ENCODE measurements at regions not wholly inside any gene's neighbourhood (a gene's known extent, or its start where the extent isn't known, plus 50 kb on each side); places are given as distances from the start of the nearest gene placed in this dataset.
A peak's percentile ranks its signal among the peaks of the same experiment; 100 is the strongest.
"Not testable (repeated sequence)": the region's sequence is repeated elsewhere in the genome, so short reads cannot be mapped to it uniquely, and the experiment has no call there.

GRCh38 chr14:90458536-90458935 is 61.7 kb downstream of the CALM1 start:
- DNase-seq (ENCODE audit: low read depth in 2 of 2) = no peak

GRCh38 chr14:90460136-90460535 is 63.3 kb downstream of the CALM1 start:
- no peak for DNase-seq (ENCODE audit: low read depth in 2 of 2)

- DNase-seq (ENCODE audit: low read depth in 2 of 2) = no peak
Observed at GRCh38 chr14:90461425-90461824, 64.6 kb downstream of the CALM1 start.

- no peak for DNase-seq (ENCODE audit: low read depth in 2 of 2)
Observed at GRCh38 chr14:90464481-90464880, 67.7 kb downstream of the CALM1 start.

GRCh38 chr14:90467501-90467900 is 70.7 kb downstream of the CALM1 start:
- DNase-seq (ENCODE audit: low read depth in 2 of 2) = no peak

- DNase-seq (ENCODE audit: low read depth in 2 of 2) = not testable (repeated sequence)
Observed at GRCh38 chr14:90469416-90469815, 72.6 kb downstream of the CALM1 start.

GRCh38 chr14:90472632-90473031 is 75.8 kb downstream of the CALM1 start:
- DNase-seq (ENCODE audit: low read depth in 2 of 2) = peak in 1 of 2 donors; percentile 64
